Mesendoderm (in vitro differentiated cells): ENCODE measurements at regions not wholly inside any gene's neighbourhood (a gene's known extent, or its start where the extent isn't known, plus 50 kb on each side); places are given as distances from the start of the nearest gene placed in this dataset.

Source experiments
- DNase-seq: peaks from one replicate; pipeline ENCODE4 v3.0.0; 2013
- H2AK5ac ChIP-seq: 2 replicates; pipeline ENCODE4 v1.6.1; 2013; ENCODE audit warnings: low read length, inconsistent platforms
- H2BK120ac ChIP-seq: 2 replicates; pipeline ENCODE4 v1.6.1; 2013; ENCODE audit warnings: low read depth, mild to moderate bottlenecking, low read length, moderate library complexity, mixed read lengths
- H2BK15ac ChIP-seq: replicated peaks from 2 replicates; pipeline ENCODE4 v1.6.1; 2013; ENCODE audit warnings: low read depth, mild to moderate bottlenecking, moderate library complexity
- H2BK5ac ChIP-seq: 2 replicates; pipeline ENCODE4 v1.6.1; 2013; ENCODE audit warnings: low read length, inconsistent platforms
- H3K18ac ChIP-seq: 2 replicates; pipeline ENCODE4 v1.6.1; 2013; ENCODE audit warnings: mild to moderate bottlenecking, low read length, mixed read lengths
- H3K23ac ChIP-seq: one replicate; pipeline ENCODE4 v1.6.1; 2013; ENCODE audit warnings: low read length
- H3K27ac ChIP-seq: 2 replicates; pipeline ENCODE4 v1.5.1; 2013; ENCODE audit warnings: low read depth, mild to moderate bottlenecking, inconsistent platforms, low read length, moderate library complexity
- H3K27me3 ChIP-seq: 2 replicates; pipeline ENCODE4 v1.6.1; 2013; ENCODE audit warnings: low read length, control low read depth, mild to moderate bottlenecking, inconsistent platforms; ENCODE audit not compliant: insufficient read depth, poor library complexity
- H3K36me3 ChIP-seq: 2 replicates; pipeline ENCODE4 v1.6.1; 2013; ENCODE audit warnings: low read length, inconsistent platforms; ENCODE audit not compliant: control insufficient read depth, insufficient read depth
- H3K4ac ChIP-seq: one replicate; pipeline ENCODE4 v1.6.1; 2013; ENCODE audit warnings: low read depth, mild to moderate bottlenecking, low read length, moderate library complexity
- H3K4me1 ChIP-seq: 2 replicates; pipeline ENCODE4 v1.6.1; 2013; ENCODE audit warnings: low read depth, low read length, inconsistent platforms; ENCODE audit not compliant: control insufficient read depth
- H3K4me2 ChIP-seq: 2 replicates; pipeline ENCODE4 v1.6.1; 2013; ENCODE audit warnings: low read length
- H3K4me3 ChIP-seq: 2 replicates; pipeline ENCODE4 v1.5.1; 2013; ENCODE audit warnings: mild to moderate bottlenecking, low read length
- H3K56ac ChIP-seq: one replicate; pipeline ENCODE4 v1.6.1; 2013; ENCODE audit warnings: low read length
- H3K79me1 ChIP-seq: 2 replicates; pipeline ENCODE4 v1.6.1; 2013; ENCODE audit warnings: low read length, inconsistent platforms
- H3K79me2 ChIP-seq: 2 replicates; pipeline ENCODE4 v1.6.1; 2013; ENCODE audit warnings: mild to moderate bottlenecking, low read length; ENCODE audit not compliant: control insufficient read depth, insufficient read depth
- H3K9ac ChIP-seq: 2 replicates; pipeline ENCODE4 v1.6.1; 2013; ENCODE audit warnings: low read length, inconsistent platforms
- H4K5ac ChIP-seq: one replicate; pipeline ENCODE4 v1.6.1; 2013; ENCODE audit warnings: low read length
- H4K8ac ChIP-seq: one replicate; pipeline ENCODE4 v1.6.1; 2013; ENCODE audit warnings: low read depth, mild to moderate bottlenecking, control low read depth, low read length, moderate library complexity
- WGBS: extraction: QIAGEN DNeasy Blood & Tissue Kit; methylation state at CpG from one replicate; pipeline ENCODE4 v1.1.7; 2013; ENCODE audit warnings: low lambda C conversion rate, missing lambda C conversion rate; ENCODE audit not compliant: insufficient coverage; ENCODE audit errors: extremely low coverage; 5-methylcytosine and 5-hydroxymethylcytosine counted together

DNA sequence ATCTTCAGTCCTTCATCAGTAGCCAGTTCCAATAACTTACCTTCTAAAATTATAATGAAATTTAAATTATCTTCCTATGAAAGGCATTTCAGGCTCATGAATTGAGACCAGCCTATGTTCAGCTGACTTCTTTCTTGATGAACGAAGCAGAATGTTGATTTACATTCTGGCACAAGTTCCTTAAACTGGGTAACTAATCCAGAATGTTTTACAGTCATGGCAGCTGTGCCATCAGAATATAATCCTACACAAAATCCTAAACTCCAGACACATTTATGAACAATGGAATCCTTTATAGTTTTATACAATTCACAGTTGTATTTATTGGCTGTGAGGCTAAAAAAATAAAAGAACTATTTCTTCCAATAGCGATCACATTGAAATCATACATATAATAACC lies 97.3 kb upstream of the CPM start:
- Histone ChIP-seq H3K79me1 (no peaks in the 10 kb centered on the region), H2AK5ac (no peak overlapping the region), H3K23ac (no peak overlapping the region), H3K4me1 (no peaks in the 10 kb centered on the region), H4K5ac (no peak overlapping the region), H4K8ac (no peak overlapping the region), H3K27ac (no peak overlapping the region), H3K18ac (no peak overlapping the region), H3K56ac (no peak overlapping the region), H3K79me2 (no peaks in the 10 kb centered on the region), H2BK15ac (no peak overlapping the region), H3K4ac (no peak overlapping the region), H3K36me3 (no peaks in the 10 kb centered on the region), H3K4me3 (no peak overlapping the region), H3K9ac (no peak overlapping the region), H2BK5ac (no peak overlapping the region), H3K27me3 (no peaks in the 10 kb centered on the region), H2BK120ac (no peak overlapping the region), H3K4me2 (no peak overlapping the region)
- no peak for DNase-seq
- WGBS, result no CpG with 5 or more reads among the region's 2 CpGs

DNA sequence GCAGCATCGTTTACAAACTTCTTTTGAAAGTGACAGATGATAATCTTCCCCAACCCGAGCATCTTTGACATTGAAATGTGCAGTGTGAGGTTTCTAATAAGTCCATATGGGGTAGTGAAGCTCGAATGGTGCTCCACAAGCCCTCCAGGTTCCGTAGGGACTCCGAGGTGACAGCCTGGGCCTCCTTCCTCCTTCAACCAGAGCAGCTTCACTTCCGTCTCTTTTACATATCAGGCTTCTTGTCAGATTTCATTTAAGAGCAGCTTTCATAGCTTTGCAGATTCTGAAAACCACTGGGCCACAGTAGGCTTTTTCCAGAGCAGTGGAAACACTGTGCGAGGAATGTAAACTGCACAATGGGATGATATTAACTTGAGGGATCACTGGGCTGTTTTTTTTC lies 103.6 kb upstream of the CPM start:
- Histone ChIP-seq H3K4ac (no peak overlapping the region), H2BK15ac (no peak overlapping the region), H3K27me3 (no peaks in the 10 kb centered on the region), H3K56ac (no peak overlapping the region), H4K8ac (no peak overlapping the region), H3K4me3 (no peak overlapping the region), H3K9ac (no peak overlapping the region), H3K79me1 (no peaks in the 10 kb centered on the region), H3K36me3 (no peaks in the 10 kb centered on the region), H3K27ac (no peak overlapping the region), H2AK5ac (no peak overlapping the region), H2BK120ac (no peak overlapping the region), H3K4me2 (no peak overlapping the region), H3K4me1 (no peaks in the 10 kb centered on the region), H3K79me2 (no peaks in the 10 kb centered on the region), H3K18ac (no peak overlapping the region), H3K23ac (no peak overlapping the region), H2BK5ac (no peak overlapping the region), H4K5ac (no peak overlapping the region)
- WGBS, result no CpG with 5 or more reads among the region's 7 CpGs
- no peak for DNase-seq

DNA sequence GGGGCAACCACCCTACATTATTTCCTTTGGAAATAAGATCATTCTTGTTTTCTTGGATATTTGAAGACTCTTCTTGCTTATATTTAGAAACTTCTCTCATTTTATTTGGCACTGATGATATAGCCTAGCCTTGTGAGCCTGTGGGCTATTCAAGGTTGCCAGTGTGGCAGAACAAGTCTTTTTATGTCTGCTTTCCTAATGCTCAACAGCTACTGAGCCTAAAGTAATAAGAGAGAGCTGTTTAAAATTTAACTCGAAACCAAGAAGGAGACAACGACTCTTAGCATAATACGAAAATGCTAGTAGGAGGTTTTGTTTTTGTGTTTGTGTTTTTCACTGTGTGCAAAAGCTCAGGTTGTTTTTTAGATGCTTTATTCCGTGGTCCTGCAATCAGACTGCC lies 104.0 kb upstream of the CPM start:
- H3K79me2 ChIP-seq, result no peaks in the 10 kb centered on the region

DNA sequence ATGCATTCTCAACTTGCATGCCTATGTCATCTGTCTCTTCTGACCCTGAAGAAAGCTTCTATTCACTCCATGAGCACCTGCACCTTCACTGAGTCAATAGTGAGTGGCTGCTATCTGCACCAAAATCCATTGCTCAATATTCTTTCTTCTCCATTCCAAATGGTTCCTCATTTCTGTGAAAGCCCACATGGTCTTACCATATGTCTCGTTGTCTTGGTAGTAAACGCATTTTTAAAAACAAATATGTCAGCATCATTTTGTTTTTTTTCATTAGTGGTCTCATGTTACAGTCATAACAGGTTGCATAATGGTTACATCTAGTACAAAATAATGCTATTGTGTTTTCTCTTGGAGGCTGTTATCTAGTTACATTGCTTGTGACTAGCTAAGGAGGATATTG lies 106.9 kb upstream of the CPM start:
- H3K4ac ChIP-seq, result no peak overlapping the region
- no peak overlapping the region for H3K27ac ChIP-seq
- no peak overlapping the region for H3K9ac ChIP-seq
- H3K4me1 ChIP-seq, result no peaks in the 10 kb centered on the region
- no peak overlapping the region for H3K23ac ChIP-seq
- H2BK15ac ChIP-seq, result no peak overlapping the region
- no peaks in the 10 kb centered on the region for H3K79me2 ChIP-seq
- no peak overlapping the region for H4K8ac ChIP-seq
- H2AK5ac ChIP-seq, result no peak overlapping the region
- H3K56ac ChIP-seq, result no peak overlapping the region
- no peaks in the 10 kb centered on the region for H3K79me1 ChIP-seq
- H3K4me3 ChIP-seq, result no peak overlapping the region
- DNase-seq, result no peak
- H2BK120ac ChIP-seq, result no peak overlapping the region
- H3K4me2 ChIP-seq, result no peak overlapping the region
- H4K5ac ChIP-seq, result no peak overlapping the region
- no CpG with 5 or more reads among the region's 2 CpGs for WGBS
- no peak overlapping the region for H3K18ac ChIP-seq
- H3K36me3 ChIP-seq, result no peaks in the 10 kb centered on the region
- H2BK5ac ChIP-seq, result no peak overlapping the region
- no peaks in the 10 kb centered on the region for H3K27me3 ChIP-seq

More for the DNA sequence above, 104.0 kb upstream of the CPM start:
- no peak overlapping the region for H2BK15ac ChIP-seq
- no peak overlapping the region for H2BK120ac ChIP-seq
- H3K9ac ChIP-seq, result no peak overlapping the region
- H4K8ac ChIP-seq, result no peak overlapping the region
- no peaks in the 10 kb centered on the region for H3K79me1 ChIP-seq
- no peaks in the 10 kb centered on the region for H3K36me3 ChIP-seq
- H2AK5ac ChIP-seq, result no peak overlapping the region
- no peak overlapping the region for H3K4me3 ChIP-seq
- no peak overlapping the region for H3K23ac ChIP-seq
- no peak overlapping the region for H4K5ac ChIP-seq
- no peak overlapping the region for H3K4me2 ChIP-seq
- H3K4ac ChIP-seq, result no peak overlapping the region
- H3K56ac ChIP-seq, result no peak overlapping the region
- no peak overlapping the region for H3K18ac ChIP-seq
- no peaks in the 10 kb centered on the region for H3K4me1 ChIP-seq
- no peak overlapping the region for H3K27ac ChIP-seq
- DNase-seq, result no peak
- no peak overlapping the region for H2BK5ac ChIP-seq
- no CpG with 5 or more reads among the region's 4 CpGs for WGBS
- H3K27me3 ChIP-seq, result no peaks in the 10 kb centered on the region

DNA sequence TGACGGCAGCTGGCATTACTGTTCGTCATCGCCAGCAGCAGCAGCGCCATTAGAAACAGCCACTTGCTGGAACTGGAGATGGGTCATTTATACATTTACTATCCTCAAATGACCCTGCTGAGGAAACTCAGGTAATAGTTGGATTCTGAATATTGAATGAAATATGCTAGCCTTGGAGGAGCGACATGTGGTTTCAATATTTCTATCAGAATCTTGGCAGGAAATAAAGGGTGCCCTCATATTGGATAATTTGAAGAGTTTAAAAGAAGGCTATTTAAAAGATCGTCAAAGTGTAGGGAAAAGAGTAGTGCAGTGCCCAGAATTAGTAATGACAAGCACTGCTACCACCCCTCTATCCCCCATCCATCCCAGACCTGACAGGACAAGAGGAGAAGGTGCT lies 109.6 kb upstream of the CPM start:
- no peak overlapping the region for H3K18ac ChIP-seq
- no peak overlapping the region for H3K4ac ChIP-seq
- no peak overlapping the region for H4K8ac ChIP-seq
- no peak overlapping the region for H3K4me2 ChIP-seq
- no peak overlapping the region for H4K5ac ChIP-seq
- H2AK5ac ChIP-seq, result no peak overlapping the region
- H3K4me1 ChIP-seq, result no peaks in the 10 kb centered on the region
- H3K27ac ChIP-seq, result no peak overlapping the region
- DNase-seq, result no peak
- no peaks in the 10 kb centered on the region for H3K79me1 ChIP-seq
- H2BK15ac ChIP-seq, result no peak overlapping the region
- H3K27me3 ChIP-seq, result no peaks in the 10 kb centered on the region
- H3K23ac ChIP-seq, result no peak overlapping the region
- H2BK120ac ChIP-seq, result no peak overlapping the region
- no peaks in the 10 kb centered on the region for H3K79me2 ChIP-seq
- no peak overlapping the region for H3K4me3 ChIP-seq
- H3K56ac ChIP-seq, result no peak overlapping the region
- WGBS, result no CpG with 5 or more reads among the region's 6 CpGs
- H3K9ac ChIP-seq, result no peak overlapping the region
- H2BK5ac ChIP-seq, result no peak overlapping the region
- H3K36me3 ChIP-seq, result no peaks in the 10 kb centered on the region

DNA sequence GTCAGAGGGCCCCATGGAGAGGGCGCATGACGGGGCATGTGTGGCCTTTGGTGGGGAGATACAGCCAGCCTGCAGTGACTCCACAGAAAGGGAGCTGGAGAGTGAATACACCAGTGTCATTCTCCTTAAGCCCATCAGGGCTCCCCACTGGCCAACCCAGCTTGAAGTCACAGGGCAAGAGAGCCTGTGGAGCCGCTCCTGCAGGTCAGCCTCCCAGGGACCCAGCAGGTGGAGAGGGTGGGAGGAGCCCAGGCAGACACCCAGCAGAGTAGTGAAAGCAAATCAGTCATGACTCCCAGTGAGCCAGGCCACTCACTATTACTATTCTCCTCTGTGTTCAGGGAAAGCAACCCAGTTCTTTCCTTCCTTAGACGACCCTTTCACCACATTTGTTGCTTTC lies 110.0 kb upstream of the CPM start:
- Histone ChIP-seq H2BK15ac (no peak overlapping the region), H3K27ac (no peak overlapping the region)
- no CpG with 5 or more reads among the region's 4 CpGs for WGBS

More for the DNA sequence above, 110.0 kb upstream of the CPM start:
- Histone ChIP-seq H3K4me2 (no peak overlapping the region), H4K5ac (no peak overlapping the region), H2AK5ac (no peak overlapping the region), H3K79me2 (no peaks in the 10 kb centered on the region), H3K56ac (no peak overlapping the region), H3K23ac (no peak overlapping the region), H3K4ac (no peak overlapping the region), H3K9ac (no peak overlapping the region), H3K4me3 (no peak overlapping the region), H3K4me1 (no peaks in the 10 kb centered on the region), H3K27me3 (no peaks in the 10 kb centered on the region), H3K18ac (no peak overlapping the region), H2BK5ac (no peak overlapping the region), H4K8ac (no peak overlapping the region), H2BK120ac (no peak overlapping the region), H3K36me3 (no peaks in the 10 kb centered on the region), H3K79me1 (no peaks in the 10 kb centered on the region)
- DNase-seq, result no peak
